Hematopoietic multipotent progenitor cell (in vitro differentiated cells): ENCODE measurements at regions not wholly inside any gene's neighbourhood (a gene's known extent, or its start where the extent isn't known, plus 50 kb on each side); places are given as distances from the start of the nearest gene placed in this dataset.
"Not testable (repeated sequence)": the region's sequence is repeated elsewhere in the genome, so short reads cannot be mapped to it uniquely, and the experiment has no call there.

Experiments used
- DNase-seq, 3 donors: peaks; one replicate each; pipeline ENCODE4 v3.0.0-alpha.2; 2011 to 2015; ENCODE audit warnings: low read depth in 2 of 3, low spot score in 2 of 3

DNA sequence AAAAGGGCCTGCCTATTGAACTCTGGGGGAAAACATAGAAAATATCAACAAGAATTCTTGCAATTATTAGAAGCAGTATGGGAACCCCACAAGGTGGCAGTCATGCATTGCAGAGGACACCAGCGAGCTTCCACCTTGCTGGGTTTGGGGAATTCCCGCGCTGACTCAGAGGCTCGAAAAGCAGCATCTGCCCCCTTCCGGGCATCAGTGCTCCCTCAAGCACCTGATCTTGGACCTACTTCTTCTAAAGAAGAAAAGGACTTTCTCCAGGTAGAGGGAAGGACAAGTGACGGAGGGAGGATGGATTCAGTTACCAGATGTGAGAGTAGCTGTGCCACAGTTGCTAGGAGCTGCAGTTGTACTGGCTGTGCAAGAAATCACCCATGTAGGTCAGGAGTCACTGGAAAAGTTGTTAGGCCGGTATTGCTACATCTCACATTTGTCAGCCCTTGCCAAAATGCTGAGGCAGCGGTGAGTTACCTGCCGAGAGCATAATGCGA lies 415.7 kb downstream of the DIRAS2 start:
- peak in 2 of 3 donors; percentile 52 to 64 for DNase-seq

DNA sequence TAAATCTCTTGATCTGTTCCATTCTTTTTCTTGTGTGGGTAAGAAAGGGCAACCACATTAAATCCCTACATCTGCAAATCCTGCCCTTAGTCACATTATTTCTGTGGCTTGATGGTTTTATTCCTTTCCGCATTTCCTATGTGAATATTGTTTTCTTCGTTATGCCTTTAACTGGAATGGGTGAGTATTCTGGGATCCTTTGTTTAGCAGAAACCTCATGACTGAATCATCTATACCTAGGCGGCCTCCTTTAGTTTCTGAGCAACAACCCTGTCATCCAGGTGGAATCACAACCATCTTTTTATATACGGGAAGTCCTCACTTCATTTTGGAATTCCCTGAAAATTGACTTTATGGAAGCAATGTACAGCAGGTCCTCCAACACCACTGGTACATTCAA lies 409.5 kb downstream of the DIRAS2 start:
- not testable (repeated sequence) for DNase-seq

DNA sequence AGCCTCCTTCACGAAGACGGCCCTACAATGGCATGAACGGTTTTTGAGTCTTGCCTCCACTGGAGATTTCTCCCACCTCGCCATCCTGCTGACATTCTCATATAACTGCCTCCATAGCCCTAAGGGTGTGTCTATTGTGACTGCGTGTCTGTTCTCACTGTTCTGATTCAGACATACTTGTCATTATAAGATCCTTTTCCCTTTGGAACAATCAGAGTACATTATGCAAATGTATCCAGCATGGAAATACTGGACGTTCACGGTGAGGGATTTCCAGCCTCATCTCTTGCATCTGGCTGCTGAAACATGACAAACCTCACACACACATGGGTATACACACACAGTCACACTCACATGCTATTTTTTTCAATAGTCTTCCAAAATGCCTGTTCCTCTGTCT lies 402.1 kb downstream of the DIRAS2 start:
- no peak for DNase-seq

DNA sequence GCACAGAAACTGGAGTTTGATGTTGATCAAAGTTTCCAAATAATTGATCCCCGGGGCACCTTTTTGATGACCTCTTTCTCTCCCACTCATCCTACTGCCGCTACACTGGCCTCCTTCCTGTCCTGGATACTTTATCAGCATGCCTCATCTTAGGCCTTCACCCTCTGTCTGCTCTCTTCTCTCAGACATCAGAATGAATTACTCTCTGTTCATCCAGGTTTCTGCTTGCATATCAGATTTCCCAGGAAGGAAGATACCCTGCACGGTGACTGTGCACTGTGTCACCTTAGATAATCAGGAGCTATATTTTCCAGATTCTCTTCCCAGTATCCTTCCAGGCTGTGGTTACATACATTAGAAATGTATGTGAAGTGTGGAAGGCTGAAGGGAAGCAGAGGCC lies 397.0 kb downstream of the DIRAS2 start:
- DNase-seq: no peak

DNA sequence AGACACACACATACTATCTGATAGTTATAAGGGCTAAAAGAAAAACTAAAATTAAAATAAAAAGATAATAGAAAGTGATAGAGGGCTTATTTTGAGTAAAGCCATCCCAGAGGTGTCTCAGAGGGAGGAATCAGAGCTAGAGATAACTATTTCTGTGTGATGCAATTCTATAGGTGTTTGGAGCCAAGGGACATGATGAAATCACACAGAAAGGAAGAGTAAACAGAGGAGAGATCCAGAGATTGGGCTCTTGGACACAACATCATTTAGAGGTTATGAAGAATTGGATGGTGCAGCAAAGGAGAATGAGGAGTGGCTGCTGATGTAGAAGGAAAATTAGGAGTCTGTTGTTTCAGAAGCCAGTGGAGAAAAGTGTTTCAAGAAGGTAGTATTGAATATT lies 393.5 kb downstream of the DIRAS2 start:
- no peak for DNase-seq

DNA sequence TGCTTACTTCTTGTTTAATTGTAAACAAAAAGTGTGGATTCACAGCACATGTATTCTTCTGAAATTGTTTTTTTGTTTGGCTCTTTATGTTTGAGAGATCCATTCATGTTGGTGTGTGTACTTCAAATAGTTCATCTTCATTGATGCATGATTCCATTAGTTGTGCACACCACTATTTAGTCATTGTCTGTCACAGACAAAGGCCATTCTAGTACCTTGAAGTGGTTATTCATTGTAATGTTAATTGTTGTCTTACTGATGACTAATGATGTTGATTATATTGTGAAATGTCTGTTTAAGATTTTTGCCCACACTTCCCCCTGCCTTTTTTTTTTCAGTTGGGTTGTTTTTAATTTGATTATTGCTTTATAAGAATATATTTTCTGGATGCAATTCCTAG lies 391.3 kb downstream of the DIRAS2 start:
- no peak for DNase-seq

DNA sequence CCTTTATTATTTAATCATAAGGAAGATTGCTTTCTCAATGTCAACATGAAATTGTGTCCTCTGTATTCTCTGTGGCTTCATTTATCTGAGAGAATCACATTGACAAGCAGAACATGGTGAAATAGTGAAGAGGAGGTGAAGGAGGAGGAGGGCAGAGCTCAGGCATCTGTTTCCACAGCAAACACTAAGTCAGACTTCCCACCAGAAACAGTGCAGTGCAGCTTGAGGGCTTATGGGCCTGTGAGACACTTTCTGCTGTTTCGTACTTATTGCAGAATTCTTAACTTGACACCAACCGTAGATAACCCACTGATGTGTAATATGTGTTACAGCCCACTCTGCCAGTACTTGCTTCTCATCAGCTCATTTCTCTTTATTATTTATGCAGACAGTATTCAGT lies 386.3 kb downstream of the DIRAS2 start:
- no peak for DNase-seq

DNA sequence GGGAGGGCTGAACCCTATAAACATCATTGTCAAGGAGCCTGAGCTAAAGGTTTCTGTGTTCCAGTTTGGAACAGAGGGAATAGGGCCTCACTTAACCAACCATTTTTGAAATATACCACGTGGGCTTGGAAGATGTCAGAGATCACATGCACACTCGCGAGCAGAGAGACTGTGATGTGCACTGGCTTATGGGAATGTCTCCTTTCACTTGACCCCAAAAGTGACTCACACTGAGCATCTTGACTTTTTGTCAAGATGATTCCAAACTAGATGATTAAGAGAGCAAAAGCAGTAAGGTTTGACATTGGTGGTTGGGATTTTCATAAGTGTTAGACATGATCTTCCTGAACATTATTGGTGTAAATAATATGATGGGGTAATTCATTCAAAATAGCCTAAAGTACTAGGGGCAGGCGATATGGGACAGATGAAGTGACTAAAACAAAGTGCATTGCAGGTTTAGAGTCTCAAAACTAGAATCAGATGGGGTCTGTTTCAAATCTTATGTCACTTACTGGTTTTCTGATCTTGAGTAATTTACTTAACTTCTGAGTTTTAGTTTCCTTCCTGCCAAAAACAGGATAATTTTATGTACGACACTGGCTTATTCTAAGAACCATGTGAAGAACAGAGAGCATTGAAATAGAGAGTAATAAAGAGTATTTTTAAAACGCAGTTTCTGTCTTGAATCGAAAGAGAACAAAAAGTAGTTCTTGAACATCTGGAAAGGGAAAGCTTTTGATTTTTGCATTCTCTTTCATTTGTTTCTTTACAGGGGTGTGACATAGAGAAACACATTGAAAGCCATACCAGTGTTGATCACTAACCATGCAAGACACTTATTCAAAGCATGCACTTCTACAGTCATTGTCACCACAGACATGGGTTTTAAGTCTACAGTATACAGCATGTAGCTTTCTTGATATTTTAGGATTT lies 383.0 kb downstream of the DIRAS2 start:
- no peak for DNase-seq

DNA sequence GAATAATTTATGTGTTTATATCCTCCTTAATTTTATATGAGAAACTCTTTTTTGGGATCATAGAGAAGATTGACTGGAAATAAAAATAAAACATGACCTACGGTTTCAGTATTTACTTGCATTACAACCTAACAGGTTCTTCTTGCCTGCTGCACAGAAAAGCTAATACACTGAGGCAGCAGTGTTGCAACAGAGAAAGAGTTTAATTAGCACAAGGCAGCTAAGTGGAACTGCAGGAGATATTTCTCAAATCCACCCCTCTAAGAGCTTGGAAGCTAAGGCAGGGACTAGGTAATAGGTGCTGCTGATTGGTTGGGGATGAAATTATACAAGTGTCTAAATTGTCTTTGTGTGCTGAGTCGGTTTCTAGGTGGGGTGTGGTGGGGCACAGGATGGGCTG lies 380.9 kb downstream of the DIRAS2 start:
- no peak for DNase-seq

DNA sequence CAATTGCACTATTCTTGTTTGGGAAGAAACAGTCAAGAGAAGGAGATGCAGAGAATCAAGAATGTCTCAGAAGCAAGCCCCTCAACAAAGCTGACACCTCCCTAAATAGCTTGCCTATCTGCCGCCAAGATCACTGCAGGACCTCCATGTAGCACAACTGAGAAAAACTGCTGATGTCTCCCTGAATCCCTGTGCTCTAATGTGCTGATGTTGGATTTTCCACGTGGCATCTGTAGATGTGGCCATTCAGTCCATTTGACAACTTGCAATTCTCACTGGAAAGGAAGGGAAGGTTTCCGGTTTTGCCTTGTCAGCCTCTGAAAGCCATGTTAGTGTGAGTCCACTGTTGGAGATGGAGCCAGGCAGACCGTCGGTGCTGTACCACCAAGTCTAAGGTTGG lies 374.0 kb downstream of the DIRAS2 start:
- DNase-seq: no peak

DNA sequence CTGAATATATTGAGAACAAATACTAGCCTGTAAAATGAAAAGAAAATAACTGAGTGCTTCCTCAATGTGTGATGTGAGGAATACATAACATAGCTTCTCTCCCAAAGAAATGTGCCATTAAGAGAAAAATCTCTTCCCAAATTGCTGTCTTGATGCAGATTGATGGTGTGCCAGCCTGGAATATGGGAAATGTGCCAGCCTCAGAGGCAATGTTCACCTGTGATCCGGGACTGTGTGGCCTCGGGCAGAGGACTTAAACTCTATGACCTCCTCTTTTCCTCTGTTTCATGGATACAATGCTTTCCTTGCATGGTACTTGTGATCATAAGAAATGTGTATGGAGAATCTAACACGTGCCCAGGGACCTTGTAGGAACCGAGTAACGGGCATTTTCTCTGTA lies 370.9 kb downstream of the DIRAS2 start:
- no peak for DNase-seq

DNA sequence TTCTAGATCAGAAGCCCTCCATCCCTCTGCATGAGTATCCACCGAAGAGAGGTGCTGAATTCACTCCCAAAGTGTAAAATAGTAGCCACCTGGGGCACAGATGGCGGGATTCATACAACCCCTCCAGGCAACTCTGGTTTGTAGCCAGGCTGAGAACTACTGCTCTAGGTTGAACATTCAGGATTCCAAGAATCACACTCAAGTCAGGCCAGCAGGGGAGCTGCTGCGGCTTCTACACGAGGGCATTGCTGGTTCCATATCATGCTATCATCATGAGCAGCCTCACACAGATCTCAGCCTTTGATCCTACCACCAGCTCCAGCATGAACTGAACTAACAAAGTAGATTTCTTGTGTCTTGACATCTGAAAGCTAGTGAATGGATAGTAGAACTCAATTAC lies 367.9 kb downstream of the DIRAS2 start:
- DNase-seq: no peak

DNA sequence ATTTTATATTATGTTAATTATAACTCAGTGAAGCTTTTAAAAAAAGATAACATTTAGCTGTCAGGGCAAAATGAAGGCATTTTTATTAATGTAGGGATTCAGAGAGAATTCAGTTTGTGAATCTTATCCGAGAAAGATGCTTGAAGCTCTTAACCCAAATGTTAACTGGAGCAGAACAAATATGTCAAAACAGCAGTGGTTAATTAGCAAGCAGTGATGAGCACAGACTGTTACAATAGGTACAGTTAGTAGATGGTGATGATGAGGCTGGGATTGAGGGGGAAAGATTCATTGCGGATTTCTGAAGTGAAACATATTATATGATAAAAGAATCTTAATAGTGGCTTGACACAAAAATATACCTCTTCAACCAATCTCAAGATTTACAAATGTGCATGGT lies 356.7 kb downstream of the DIRAS2 start:
- no peak for DNase-seq

DNA sequence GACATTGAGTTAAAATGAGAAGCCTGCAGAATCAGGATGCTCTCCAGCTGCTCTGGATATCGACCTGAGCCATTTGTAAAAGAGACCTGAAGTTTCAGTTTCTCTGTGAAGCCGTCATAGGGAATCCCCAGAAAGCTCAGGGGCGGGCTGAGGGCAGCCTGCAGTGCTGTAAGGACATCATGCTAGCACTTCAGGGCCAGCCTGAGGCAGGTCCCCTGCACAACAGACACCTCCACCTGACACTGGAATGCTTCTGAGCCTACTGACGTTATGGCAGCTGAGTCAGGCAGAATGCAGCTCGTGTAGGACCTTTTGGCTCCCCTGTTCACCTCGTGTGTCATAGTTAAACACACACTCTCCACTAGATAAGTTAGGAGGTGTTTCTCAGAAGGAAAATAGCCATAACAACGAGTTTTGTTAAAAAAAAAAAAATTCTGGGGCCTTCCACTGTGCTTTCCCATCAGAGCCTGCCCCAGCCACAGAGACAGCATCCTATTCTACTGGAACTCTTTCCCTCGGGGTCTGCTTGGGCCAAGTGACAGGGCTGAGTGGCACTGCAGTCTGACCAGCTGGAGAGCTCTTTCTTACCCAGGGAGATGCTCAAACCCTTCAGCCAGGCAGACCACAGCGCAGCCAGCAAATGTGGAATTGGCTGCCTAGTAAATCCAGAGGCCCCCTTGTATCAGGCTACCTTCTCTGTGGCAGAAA lies 354.9 kb downstream of the DIRAS2 start:
- DNase-seq: no peak

DNA sequence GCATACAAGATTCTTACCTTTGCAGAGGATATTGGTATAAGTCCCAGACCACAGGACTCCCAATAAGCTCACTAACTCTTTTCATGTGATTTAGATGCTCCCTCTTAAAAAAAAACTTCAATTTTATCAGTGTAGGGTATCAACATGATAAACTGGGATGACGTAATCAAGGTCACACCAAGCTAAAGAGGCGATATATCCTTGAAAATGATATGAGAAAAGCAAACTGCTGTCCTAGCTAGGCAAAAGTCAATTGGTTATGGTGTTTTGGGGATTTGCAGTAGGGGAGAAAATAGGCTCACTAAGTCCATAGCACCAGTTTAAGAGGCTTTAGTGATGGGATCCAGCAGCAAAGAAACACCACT lies 354.4 kb downstream of the DIRAS2 start:
- DNase-seq: no peak

DNA sequence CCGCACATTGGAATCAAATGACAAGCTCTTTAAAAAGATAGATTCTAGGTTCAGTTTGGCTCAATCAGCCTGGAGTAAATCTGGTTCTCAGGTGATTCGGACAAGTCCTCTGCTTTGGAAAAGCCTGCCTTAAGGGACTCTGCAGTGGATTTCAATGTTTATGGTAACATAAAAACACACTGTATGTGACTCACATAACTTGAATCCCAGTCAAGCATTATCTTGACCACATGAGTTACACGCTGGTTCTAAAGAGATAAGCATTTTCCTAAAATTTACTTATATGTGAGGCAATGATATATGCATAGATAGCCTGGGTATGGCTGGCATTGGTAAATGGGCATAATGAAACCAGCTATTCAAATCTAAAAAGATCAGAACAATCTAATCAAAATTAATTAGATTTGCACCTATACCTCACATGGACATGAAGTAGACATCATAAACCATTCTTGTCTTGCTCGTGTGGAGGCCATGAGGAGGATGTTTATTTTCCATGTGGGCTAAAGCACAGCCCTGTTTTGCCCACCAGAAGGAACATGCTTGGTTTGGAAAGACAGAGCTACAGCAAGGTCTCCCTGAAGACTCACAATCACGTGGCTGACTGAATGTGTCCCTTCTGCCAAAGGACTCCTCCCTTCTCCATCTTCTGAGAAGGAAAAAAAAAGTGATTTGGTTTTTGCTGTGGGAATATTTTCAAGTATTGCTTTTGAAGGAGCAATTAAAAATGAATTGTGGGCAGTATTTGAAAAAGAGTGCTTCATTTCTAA lies 351.7 kb downstream of the DIRAS2 start:
- DNase-seq: no peak

DNA sequence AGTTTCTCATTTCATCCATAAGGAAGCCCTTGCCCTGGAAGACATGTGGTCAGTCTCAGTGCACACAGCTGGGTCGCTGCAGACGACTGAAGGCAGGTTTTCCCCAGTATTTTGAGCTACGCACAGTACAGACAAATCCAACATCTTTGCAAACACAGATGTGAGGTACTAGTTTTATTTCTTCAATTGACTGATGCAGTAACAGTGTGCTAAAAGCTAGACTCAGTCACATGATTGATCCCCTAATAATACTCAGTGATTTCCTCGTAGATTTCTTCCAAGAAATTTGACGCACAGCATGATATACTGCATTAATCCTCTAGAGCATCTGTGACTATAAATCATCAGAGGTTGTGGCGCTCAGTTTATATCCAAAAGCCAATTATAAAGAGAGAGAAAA lies 346.1 kb downstream of the DIRAS2 start:
- DNase-seq: no peak

DNA sequence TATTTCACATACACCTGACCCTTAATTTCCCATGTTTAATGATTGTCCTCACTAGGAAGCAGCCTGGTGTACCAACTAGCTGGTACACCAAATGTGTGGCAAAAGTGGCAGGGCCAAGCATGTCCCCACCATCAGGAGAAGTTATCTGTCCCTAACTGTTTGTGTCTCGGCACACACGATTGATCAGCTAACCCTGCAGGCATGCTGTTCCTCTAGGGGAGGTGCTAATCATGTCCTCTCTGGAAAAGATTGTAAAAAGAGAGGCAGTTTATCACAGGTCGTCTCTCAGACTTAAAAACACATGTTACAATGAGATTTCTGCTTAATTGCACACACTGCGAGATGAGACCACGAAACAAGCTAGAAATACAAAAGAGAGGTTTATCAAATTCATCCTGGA lies 342.7 kb downstream of the DIRAS2 start:
- no peak for DNase-seq

DNA sequence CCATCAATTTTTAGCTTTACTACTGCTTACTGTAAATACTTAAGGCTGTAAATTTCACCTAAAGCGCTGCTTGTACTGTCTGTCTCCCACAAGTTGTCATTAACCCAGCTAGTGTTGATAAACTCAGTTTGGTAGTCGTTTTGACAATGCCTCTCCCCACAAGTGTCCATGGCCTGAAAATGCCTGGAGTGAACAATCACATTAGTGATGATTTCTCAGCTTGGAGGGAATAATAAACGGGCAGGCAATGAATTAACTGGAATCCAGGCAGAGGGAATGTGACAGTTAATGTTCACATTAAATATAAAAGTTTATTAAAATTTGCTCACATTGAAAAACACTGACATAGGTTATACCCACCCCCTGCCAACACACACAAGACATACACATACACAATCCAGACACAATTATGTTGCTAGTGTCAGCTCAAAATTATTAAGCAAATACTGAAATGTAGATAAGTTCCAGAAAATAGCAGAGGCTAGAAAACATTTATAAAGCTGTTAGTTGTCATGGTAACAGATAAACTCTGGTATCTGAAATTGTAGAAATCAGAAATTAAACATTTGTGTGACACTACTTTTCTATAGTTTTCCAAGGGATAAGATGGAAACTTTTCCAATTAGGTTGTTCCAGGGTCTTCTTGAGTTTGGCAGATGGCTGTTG lies 341.9 kb downstream of the DIRAS2 start:
- DNase-seq: no peak

DNA sequence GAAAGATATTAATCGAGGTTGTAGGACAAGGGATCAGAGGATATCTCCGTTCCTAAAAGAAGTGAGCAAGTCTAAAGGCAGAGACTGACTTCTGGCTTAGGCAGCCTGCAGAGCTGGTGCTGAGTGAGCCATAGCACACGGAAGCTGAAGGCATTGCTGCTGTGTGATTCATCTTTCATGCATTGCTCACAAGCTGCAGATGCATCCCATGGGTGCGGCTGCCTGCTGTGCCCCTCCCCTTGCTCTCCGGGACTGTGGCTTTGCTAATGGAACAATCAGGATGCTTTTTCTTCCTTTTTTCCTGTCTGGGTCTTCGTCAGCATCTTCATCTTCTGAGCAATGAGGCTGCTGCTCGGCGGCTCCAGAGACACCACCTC lies 341.4 kb downstream of the DIRAS2 start:
- DNase-seq: no peak

DNA sequence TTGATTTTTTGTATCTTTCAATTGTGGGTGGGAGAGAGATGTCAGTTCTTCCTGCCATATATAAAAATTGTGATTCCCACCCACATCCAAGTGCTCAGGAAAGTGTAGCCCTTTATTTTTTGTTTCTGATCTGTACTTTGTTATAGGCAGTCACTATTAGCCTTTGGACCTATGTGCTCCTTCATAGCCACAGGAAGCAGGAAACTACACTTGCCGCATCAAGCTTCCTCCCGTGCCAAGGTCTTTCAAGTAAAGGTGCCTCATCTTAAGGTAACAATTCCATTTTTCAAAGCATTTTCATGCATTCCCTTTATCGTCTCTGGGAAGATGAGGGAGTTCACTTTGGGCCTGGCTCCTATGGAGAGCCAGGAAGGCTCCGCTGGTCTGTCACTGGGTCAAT lies 339.0 kb downstream of the DIRAS2 start:
- DNase-seq: no peak
